Neuronal stem cell (in vitro differentiated cells): ENCODE measurements at regions not wholly inside any gene's neighbourhood (a gene's known extent, or its start where the extent isn't known, plus 50 kb on each side); places are given as distances from the start of the nearest gene placed in this dataset.

Source experiments
- DNase-seq: peaks from one replicate; pipeline ENCODE4 v3.0.0-alpha.2; 2013; ENCODE audit warnings: low spot score
- H2AFZ ChIP-seq: one replicate; pipeline ENCODE4 v1.6.1; 2013; ENCODE audit warnings: mild to moderate bottlenecking, low read length, inconsistent platforms
- H2AK5ac ChIP-seq: 2 replicates; pipeline ENCODE4 v1.6.1; 2013; ENCODE audit warnings: low read depth, mild to moderate bottlenecking, inconsistent platforms, low read length, moderate library complexity, mixed read lengths
- H2BK120ac ChIP-seq: 2 replicates; pipeline ENCODE4 v1.6.1; 2013; ENCODE audit warnings: low read depth, mild to moderate bottlenecking, inconsistent platforms, low read length, moderate library complexity, mixed read lengths
- H2BK12ac ChIP-seq: one replicate; pipeline ENCODE4 v1.6.1; 2013; ENCODE audit warnings: low read length, inconsistent platforms
- H2BK15ac ChIP-seq: 2 replicates; pipeline ENCODE4 v1.6.1; 2013; ENCODE audit warnings: mild to moderate bottlenecking, low read length, inconsistent platforms, mixed read lengths
- H2BK5ac ChIP-seq: one replicate; pipeline ENCODE4 v1.6.1; 2013; ENCODE audit warnings: inconsistent platforms, mild to moderate bottlenecking, low read length, moderate library complexity
- H3K14ac ChIP-seq: one replicate; pipeline ENCODE4 v1.6.1; 2013; ENCODE audit warnings: low read length, inconsistent platforms
- H3K18ac ChIP-seq: 2 replicates; pipeline ENCODE4 v1.6.1; 2013; ENCODE audit warnings: low read length, inconsistent platforms
- H3K23ac ChIP-seq: 2 replicates; pipeline ENCODE4 v1.6.1; 2013; ENCODE audit warnings: low read depth, mild to moderate bottlenecking, mixed read lengths, low read length, inconsistent platforms; ENCODE audit not compliant: poor library complexity
- H3K27ac ChIP-seq: replicated peaks from 3 replicates; pipeline ENCODE4 v1.5.1; 2013; ENCODE audit warnings: low read length, inconsistent platforms
- H3K27me3 ChIP-seq, 3 experiments: 2 replicates each; pipeline ENCODE4 v1.6.1; 2013; ENCODE audit warnings: low read length in 3 of 3, mild to moderate bottlenecking in 2 of 3, inconsistent platforms in 1 of 3, low read depth in 1 of 3, mixed read lengths in 1 of 3, moderate library complexity in 1 of 3; ENCODE audit not compliant: control insufficient read depth in 3 of 3, insufficient read depth in 3 of 3
- H3K36me3 ChIP-seq, 2 donors: replicated peaks in 1 of 2; 2 replicates each; pipeline ENCODE4 v1.6.1; 2013; ENCODE audit warnings: low read length in 2 of 2; ENCODE audit not compliant: control insufficient read depth in 2 of 2, insufficient read depth in 2 of 2
- H3K4ac ChIP-seq: 2 replicates; pipeline ENCODE4 v1.6.1; 2013; ENCODE audit warnings: inconsistent platforms, mild to moderate bottlenecking, low read length, moderate library complexity
- H3K4me1 ChIP-seq, 2 donors: 1 replicate in 1 of 2; 2 replicates in 1 of 2; pipeline ENCODE4 v1.6.1; 2013; ENCODE audit warnings: low read length in 2 of 2, low read depth in 1 of 2; ENCODE audit not compliant: control insufficient read depth in 2 of 2, insufficient read depth in 1 of 2
- H3K4me2 ChIP-seq: one replicate; pipeline ENCODE4 v1.6.1; 2013; ENCODE audit warnings: mild to moderate bottlenecking, low read length, inconsistent platforms; ENCODE audit not compliant: insufficient read depth, poor library complexity, severe bottlenecking
- H3K4me3 ChIP-seq, 2 donors: 2 replicates each; pipeline ENCODE4 v1.5.1; 2013; ENCODE audit warnings: low read length in 2 of 2, mild to moderate bottlenecking in 2 of 2, inconsistent platforms in 1 of 2, moderate library complexity in 1 of 2
- H3K79me1 ChIP-seq: one replicate; pipeline ENCODE4 v1.6.1; 2013; ENCODE audit warnings: low read depth, mild to moderate bottlenecking, inconsistent platforms, low read length, moderate library complexity
- H3K9ac ChIP-seq: one replicate; pipeline ENCODE4 v1.6.1; 2013; ENCODE audit warnings: mild to moderate bottlenecking, low read depth, low read length, inconsistent platforms; ENCODE audit not compliant: poor library complexity
- H3K9me3 ChIP-seq, 2 donors: replicated peaks in 1 of 2; 2 replicates each; pipeline versions ENCODE3 to v1.6.1; 2013; ENCODE audit warnings: low read length in 2 of 2, mild to moderate bottlenecking in 2 of 2, inconsistent platforms in 1 of 2, low read depth in 1 of 2, mixed read lengths in 1 of 2, moderate library complexity in 1 of 2; ENCODE audit not compliant: control insufficient read depth in 2 of 2, insufficient read depth in 1 of 2
- H4K8ac ChIP-seq: one replicate; pipeline ENCODE4 v1.6.1; 2013; ENCODE audit warnings: low read depth, mild to moderate bottlenecking, inconsistent platforms, low read length, moderate library complexity
- H4K91ac ChIP-seq: one replicate; pipeline ENCODE4 v1.6.1; 2013; ENCODE audit warnings: low read length, low read depth, mild to moderate bottlenecking, inconsistent platforms; ENCODE audit not compliant: poor library complexity
- WGBS, 2 donors: extraction: QIAGEN DNeasy Blood & Tissue Kit; methylation state at CpG; one replicate each; pipeline ENCODE4 v1.1.7; 2013; ENCODE audit warnings: missing lambda C conversion rate in 2 of 2, mixed read lengths in 1 of 2; ENCODE audit not compliant: insufficient read length in 2 of 2, insufficient replicate concordance in 1 of 2; ENCODE audit errors: extremely low coverage in 2 of 2; 5-methylcytosine and 5-hydroxymethylcytosine counted together

GRCh38 chr4:173765751-173766150 lies 235.7 kb upstream of the HAND2 start:
- Histone ChIP-seq H2BK5ac (no peak overlapping the region), H2BK120ac (no peak overlapping the region), H3K18ac (no peak overlapping the region), H2BK12ac (no peak overlapping the region), H2AK5ac (no peak overlapping the region), H3K4me3 (no peak overlapping the region), H3K4me1 (no peaks in the 10 kb centered on the region), H3K79me1 (no peaks in the 10 kb centered on the region), H3K27me3 (no peaks in the 10 kb centered on the region), H2BK15ac (no peak overlapping the region), H4K8ac (no peak overlapping the region), H3K4ac (no peak overlapping the region), H3K23ac (no peak overlapping the region), H3K27ac (no peak overlapping the region), H3K36me3 (no peaks in the 10 kb centered on the region), H3K9me3 (no peaks in the 10 kb centered on the region), H2AFZ (no peak overlapping the region), H4K91ac (no peak overlapping the region), H3K9ac (no peak overlapping the region), H3K4me2 (no peak overlapping the region), H3K14ac (no peak overlapping the region)
- no CpG with 5 or more reads among the region's 4 CpGs for WGBS, 2 donors
- no peak for DNase-seq

GRCh38 chr4:173763389-173763788 lies 233.4 kb upstream of the HAND2 start:
- H3K4me3 ChIP-seq: no peak overlapping the region
- no peak overlapping the region for H3K27ac ChIP-seq
- no peak overlapping the region for H2BK120ac ChIP-seq
- WGBS, 2 donors: no CpG with 5 or more reads among the region's 4 CpGs
- H3K14ac ChIP-seq: no peak overlapping the region
- H2AK5ac ChIP-seq: no peak overlapping the region
- H3K36me3 ChIP-seq: no peaks in the 10 kb centered on the region
- H2AFZ ChIP-seq: no peak overlapping the region
- no peak overlapping the region for H4K91ac ChIP-seq
- H3K9me3 ChIP-seq: no peaks in the 10 kb centered on the region
- no peak overlapping the region for H3K23ac ChIP-seq
- H3K79me1 ChIP-seq: no peaks in the 10 kb centered on the region
- DNase-seq: no peak
- H3K4me2 ChIP-seq: no peak overlapping the region
- no peak overlapping the region for H4K8ac ChIP-seq
- no peak overlapping the region for H2BK15ac ChIP-seq
- no peak overlapping the region for H3K4ac ChIP-seq
- no peak overlapping the region for H3K9ac ChIP-seq
- H3K18ac ChIP-seq: no peak overlapping the region
- no peaks in the 10 kb centered on the region for H3K27me3 ChIP-seq
- H3K4me1 ChIP-seq: no peaks in the 10 kb centered on the region
- H2BK5ac ChIP-seq: no peak overlapping the region
- no peak overlapping the region for H2BK12ac ChIP-seq

GRCh38 chr4:173761938-173762337 lies 231.9 kb upstream of the HAND2 start:
- Histone ChIP-seq H3K36me3 (no peaks in the 10 kb centered on the region), H3K9ac (no peak overlapping the region), H2BK5ac (no peak overlapping the region), H3K18ac (no peak overlapping the region), H3K79me1 (no peaks in the 10 kb centered on the region), H4K8ac (no peak overlapping the region), H3K27me3 (no peaks in the 10 kb centered on the region), H2BK15ac (no peak overlapping the region), H2AK5ac (no peak overlapping the region), H3K4me3 (no peak overlapping the region), H2BK120ac (no peak overlapping the region), H3K4me2 (no peak overlapping the region), H3K27ac (no peak overlapping the region), H2BK12ac (no peak overlapping the region), H3K14ac (no peak overlapping the region), H3K23ac (no peak overlapping the region), H3K4me1 (no peaks in the 10 kb centered on the region), H3K9me3 (no peaks in the 10 kb centered on the region), H2AFZ (no peak overlapping the region), H4K91ac (no peak overlapping the region), H3K4ac (no peak overlapping the region)
- DNase-seq: no peak
- WGBS, 2 donors: no CpG with 5 or more reads among the region's 5 CpGs

GRCh38 chr4:173761236-173761635 lies 231.2 kb upstream of the HAND2 start:
- no peak overlapping the region for H2BK15ac ChIP-seq
- H2AK5ac ChIP-seq: no peak overlapping the region
- no peak overlapping the region for H3K27ac ChIP-seq
- H3K4me3 ChIP-seq: no peak overlapping the region
- H3K4me2 ChIP-seq: no peak overlapping the region
- no peak overlapping the region for H3K23ac ChIP-seq
- H4K8ac ChIP-seq: no peak overlapping the region
- no peak overlapping the region for H4K91ac ChIP-seq
- H2BK12ac ChIP-seq: no peak overlapping the region
- H3K9me3 ChIP-seq: no peaks in the 10 kb centered on the region
- DNase-seq: no peak
- H2AFZ ChIP-seq: no peak overlapping the region
- no peaks in the 10 kb centered on the region for H3K27me3 ChIP-seq
- H2BK120ac ChIP-seq: no peak overlapping the region
- no peak overlapping the region for H2BK5ac ChIP-seq
- no peak overlapping the region for H3K4ac ChIP-seq
- H3K79me1 ChIP-seq: no peaks in the 10 kb centered on the region
- H3K36me3 ChIP-seq: no peaks in the 10 kb centered on the region
- no peaks in the 10 kb centered on the region for H3K4me1 ChIP-seq
- no CpG with 5 or more reads among the region's 5 CpGs for WGBS, 2 donors
- H3K18ac ChIP-seq: no peak overlapping the region
- H3K9ac ChIP-seq: no peak overlapping the region
- H3K14ac ChIP-seq: no peak overlapping the region
